Astrocyte of the hippocampus (primary cell): ENCODE measurements at regions not wholly inside any gene's neighbourhood (a gene's known extent, or its start where the extent isn't known, plus 50 kb on each side); places are given as distances from the start of the nearest gene placed in this dataset.
A peak's percentile ranks its signal among the peaks of the same experiment; 100 is the strongest.

Source experiments
- DNase-seq: peaks from one replicate; pipeline ENCODE4 v3.0.0; 2011; ENCODE audit warnings: low read depth, low spot score

DNA sequence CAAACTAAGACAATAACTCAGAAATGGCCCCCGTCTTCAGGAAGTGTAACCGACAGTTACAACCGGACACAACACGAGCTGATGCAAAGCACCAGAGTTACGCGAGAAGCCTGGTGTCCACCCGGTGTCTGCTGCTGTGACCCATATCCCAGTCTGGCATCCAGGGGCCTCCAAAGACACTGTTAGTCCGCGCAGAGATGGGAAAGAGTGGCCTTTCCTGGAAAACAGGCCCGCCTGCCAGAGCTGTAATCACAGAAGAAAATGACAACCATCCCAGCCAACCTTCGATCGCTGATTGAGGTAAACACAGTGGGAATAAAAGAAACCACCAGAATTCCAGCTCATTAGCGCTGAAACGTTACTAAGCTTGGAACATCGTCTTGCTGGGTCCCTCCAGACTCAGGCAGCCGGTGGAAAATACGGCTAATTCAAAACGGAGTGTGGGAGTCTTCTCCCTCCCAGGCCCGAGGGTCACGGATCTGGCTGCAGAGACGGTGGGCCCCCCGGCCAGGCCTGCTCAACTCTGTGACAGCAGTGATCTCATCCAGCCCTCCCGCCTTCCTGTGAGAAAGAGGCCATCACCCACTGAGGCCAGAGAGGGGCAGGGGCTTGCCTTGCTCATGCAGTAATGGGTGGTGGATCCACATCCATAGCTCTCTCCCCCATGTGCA is 273.9 kb upstream of the RTL1 start:
- DNase-seq = peak; percentile 50

- DNase-seq = no peak
Observed at GRCh38 chr14:101178184-101179072, 274.9 kb upstream of the RTL1 start.

DNA sequence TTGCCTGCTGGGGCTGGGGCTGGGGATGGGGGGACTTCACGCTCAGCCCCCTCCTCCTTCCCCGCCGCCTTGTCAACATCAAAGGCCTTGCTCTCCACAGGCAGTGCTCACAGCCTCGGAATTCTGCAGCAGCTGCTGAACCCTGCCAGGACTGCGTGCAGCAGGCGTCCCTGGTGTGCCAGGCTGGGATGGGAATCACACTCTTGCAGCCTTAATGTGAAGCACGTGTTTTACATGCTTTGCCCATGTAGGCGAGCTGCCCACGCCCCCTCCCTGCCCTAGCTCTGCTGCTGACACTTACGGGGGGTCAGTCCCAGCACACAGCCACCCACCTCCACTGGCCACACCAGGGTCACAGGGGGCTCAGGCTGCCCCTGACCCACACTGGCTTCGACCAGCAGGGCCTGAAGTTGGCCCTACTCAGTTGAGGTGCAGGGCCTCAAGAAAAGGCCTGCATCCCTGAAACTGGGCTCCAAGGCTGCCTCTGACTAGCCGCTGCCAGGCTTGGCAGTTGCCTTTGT is 276.2 kb upstream of the RTL1 start:
- DNase-seq = no peak

DNA sequence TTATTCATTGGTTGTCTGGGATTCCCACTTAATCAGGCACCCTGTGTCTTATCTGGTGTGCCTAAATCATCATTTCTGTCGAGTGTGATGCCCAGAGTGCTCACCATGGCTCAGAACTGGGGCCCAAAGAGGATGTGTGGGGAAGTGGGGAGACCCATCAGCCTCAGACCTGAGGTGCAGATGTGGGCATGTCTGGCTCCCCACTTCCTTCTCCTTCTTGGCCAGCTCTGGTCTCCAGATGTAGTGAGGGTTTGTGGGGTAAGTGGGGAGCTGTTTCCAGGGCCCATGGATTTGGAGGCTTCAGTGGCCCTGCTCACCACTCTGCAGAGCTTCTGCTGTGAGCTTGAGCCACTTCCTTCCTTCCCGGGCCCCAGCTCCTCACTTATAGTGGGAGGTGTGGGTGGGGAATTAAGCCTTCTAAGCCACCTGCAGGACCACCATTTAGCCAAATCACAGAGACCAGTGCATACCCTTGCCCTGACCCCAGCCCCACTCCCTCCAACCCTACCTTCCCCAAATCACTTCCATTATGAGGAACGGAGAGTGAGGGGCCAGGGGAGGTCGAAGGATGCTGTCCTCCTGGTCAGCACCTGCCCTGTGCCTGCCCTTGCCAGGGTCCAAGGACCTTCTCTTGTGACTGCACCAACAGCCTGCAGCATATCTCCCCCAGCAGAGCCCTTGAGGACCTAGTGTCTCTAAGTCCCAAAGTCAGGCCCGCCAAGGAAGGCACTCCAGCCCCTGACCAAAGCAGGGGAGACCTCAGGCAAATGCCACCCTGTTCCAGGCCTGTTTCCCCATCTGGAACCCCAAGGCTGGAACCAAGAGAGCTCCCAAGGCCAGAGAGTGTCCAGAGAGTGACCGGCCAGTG is 278.2 kb upstream of the RTL1 start:
- DNase-seq = no peak

GRCh38 chr14:101182476-101182875 is 279.0 kb upstream of the RTL1 start:
- no peak for DNase-seq

- DNase-seq = peak; percentile 58
Observed at GRCh38 chr14:101183376-101184103, 280.0 kb upstream of the RTL1 start.

DNA sequence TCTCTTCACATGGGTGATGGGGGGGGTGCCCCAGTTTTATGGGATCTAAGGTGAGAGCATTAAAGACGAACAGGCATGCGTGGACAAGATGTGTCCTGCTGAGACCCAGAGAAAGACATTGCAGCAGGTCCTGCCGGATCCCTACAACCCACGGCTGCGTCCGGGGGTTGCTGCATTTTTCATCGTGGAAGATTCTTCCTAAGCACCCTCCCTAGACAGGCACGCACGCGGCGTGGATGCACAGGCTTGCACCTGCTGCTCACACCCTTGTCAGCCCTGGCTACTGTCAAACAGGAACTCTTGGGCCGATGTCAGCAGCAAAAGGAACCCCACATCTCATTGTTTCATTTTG is 280.6 kb upstream of the RTL1 start:
- DNase-seq = no peak

GRCh38 chr14:101184572-101184971 is 281.1 kb upstream of the RTL1 start:
- DNase-seq = no peak

- DNase-seq = no peak
Observed at GRCh38 chr14:101185073-101185835, 281.7 kb upstream of the RTL1 start.

DNA sequence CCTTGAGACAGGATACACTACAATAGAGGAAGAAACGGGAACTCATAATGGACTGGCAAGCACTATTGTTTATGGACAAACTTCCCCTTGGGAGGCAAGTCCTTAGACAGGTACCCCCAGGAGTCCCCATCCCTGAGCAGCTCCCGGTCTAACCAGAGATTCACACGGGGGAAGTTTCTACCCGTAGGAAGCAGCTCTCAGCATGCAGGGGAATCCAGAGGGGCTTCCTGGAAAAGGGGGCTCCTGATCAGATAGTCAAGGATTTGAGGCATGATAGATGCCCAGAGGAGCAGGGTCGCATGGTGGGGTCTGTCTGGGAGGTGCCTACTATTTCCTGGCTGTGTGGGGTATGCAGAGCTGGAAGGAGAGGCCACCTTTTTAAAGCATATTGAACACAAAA is 282.4 kb upstream of the RTL1 start:
- DNase-seq = no peak

- DNase-seq = no peak
Observed at GRCh38 chr14:101186544-101186943, 283.0 kb upstream of the RTL1 start.

DNA sequence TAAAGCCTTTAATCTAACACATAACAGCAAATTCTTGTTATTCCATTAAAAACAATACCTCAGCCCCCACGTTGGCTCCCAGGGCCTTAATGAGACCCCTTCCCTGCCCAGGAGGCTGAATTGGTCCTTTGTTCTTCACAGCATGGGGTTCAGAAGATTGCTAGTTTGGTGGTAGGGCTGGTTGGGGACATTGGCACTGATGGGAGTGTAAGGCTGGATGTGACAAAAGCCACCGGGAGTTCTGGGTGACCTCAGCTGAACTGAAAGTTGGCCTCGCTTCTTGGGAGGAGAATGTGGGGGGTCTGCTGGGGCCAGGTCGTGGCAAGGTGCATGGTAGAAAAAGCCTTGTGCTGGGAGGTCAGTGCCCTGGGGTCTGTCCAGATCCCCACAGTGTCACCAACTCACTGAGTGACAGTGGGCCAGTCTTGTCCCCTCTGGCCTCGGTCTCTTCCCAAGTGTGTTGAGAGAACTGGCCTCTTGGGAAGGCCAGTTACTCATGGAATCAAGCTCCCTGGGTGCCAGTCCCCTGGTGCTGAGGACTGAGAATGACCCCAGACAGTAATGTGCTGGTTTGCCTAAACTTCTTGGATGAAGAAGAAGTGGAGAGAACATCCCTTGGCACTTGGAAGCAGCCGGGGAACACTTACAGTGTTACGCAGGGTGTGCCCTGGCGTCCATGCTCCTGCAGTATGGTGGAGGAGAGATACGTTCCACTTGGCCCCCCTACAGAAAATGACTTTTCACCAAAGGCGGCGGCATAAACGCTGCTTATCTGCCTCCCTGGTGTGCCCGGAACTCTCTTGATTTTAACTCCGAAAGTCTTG is 283.7 kb upstream of the RTL1 start:
- DNase-seq = no peak

- DNase-seq = no peak
Observed at GRCh38 chr14:101187816-101188570, 284.5 kb upstream of the RTL1 start.

- no peak for DNase-seq
Observed at GRCh38 chr14:101188571-101188915, 285.0 kb upstream of the RTL1 start.

- no peak for DNase-seq
Observed at GRCh38 chr14:101189266-101189665, 285.7 kb upstream of the RTL1 start.

- DNase-seq = no peak
Observed at GRCh38 chr14:101189962-101190560, 286.5 kb upstream of the RTL1 start.

GRCh38 chr14:101191101-101191720 is 287.7 kb upstream of the RTL1 start:
- DNase-seq = no peak
